Sigmoid colon (tissue), 4 donors: ENCODE measurements at regions not wholly inside any gene's neighbourhood (a gene's known extent, or its start where the extent isn't known, plus 50 kb on each side); places are given as distances from the start of the nearest gene placed in this dataset.

Experiments used
- POLR2A ChIP-seq, 2 donors: fragments of 450-650 bp; IDR thresholded peaks; one replicate each; pipeline ENCODE4 v1.6.1; 2016; ENCODE audit warnings: antibody characterized with exemption in 2 of 2, mild to moderate bottlenecking in 2 of 2, moderate library complexity in 2 of 2
- POLR2AphosphoS5 ChIP-seq, 4 donors: sonication (generic); formaldehyde crosslinking; IDR thresholded peaks; one replicate each; pipeline ENCODE4 v1.6.1; 2017; ENCODE audit warnings: antibody characterized with exemption in 4 of 4
- TF ChIP-seq, protein P1 (sequence below), 4 experiments: fragments of 450-650 bp in 3 of 4; fragments of 200-600 bp in 1 of 4; IDR thresholded peaks; one replicate each; pipeline ENCODE4 v1.5.1; 2016 to 2019; ENCODE audit warnings: antibody characterized with exemption in 4 of 4, mild to moderate bottlenecking in 3 of 4, moderate library complexity in 2 of 4

GRCh38 chr1:213605732-213606131, 382.0 kb upstream of the PROX1 start:
- TF ChIP-seq POLR2AphosphoS5 (IDR thresholded peaks at IDR 0.05) (no peak), POLR2A (IDR thresholded peaks at IDR 0.05) (no peak)
- TF ChIP-seq, protein P1, sequence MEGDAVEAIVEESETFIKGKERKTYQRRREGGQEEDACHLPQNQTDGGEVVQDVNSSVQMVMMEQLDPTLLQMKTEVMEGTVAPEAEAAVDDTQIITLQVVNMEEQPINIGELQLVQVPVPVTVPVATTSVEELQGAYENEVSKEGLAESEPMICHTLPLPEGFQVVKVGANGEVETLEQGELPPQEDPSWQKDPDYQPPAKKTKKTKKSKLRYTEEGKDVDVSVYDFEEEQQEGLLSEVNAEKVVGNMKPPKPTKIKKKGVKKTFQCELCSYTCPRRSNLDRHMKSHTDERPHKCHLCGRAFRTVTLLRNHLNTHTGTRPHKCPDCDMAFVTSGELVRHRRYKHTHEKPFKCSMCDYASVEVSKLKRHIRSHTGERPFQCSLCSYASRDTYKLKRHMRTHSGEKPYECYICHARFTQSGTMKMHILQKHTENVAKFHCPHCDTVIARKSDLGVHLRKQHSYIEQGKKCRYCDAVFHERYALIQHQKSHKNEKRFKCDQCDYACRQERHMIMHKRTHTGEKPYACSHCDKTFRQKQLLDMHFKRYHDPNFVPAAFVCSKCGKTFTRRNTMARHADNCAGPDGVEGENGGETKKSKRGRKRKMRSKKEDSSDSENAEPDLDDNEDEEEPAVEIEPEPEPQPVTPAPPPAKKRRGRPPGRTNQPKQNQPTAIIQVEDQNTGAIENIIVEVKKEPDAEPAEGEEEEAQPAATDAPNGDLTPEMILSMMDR (IDR thresholded peaks at IDR 0.05) = no peak
